UCSD-AML1 (cell line): ENCODE measurements at regions not wholly inside any gene's neighbourhood (a gene's known extent, or its start where the extent isn't known, plus 50 kb on each side); places are given as distances from the start of the nearest gene placed in this dataset.
"Not testable (repeated sequence)": the region's sequence is repeated elsewhere in the genome, so short reads cannot be mapped to it uniquely, and the experiment has no call there.

ENCODE experiments used
- DNase-seq: peaks from one replicate; lab custom pipeline; 2025; ENCODE audit not compliant: unreplicated experiment; lab: John Stamatoyannopoulos, UW

DNA sequence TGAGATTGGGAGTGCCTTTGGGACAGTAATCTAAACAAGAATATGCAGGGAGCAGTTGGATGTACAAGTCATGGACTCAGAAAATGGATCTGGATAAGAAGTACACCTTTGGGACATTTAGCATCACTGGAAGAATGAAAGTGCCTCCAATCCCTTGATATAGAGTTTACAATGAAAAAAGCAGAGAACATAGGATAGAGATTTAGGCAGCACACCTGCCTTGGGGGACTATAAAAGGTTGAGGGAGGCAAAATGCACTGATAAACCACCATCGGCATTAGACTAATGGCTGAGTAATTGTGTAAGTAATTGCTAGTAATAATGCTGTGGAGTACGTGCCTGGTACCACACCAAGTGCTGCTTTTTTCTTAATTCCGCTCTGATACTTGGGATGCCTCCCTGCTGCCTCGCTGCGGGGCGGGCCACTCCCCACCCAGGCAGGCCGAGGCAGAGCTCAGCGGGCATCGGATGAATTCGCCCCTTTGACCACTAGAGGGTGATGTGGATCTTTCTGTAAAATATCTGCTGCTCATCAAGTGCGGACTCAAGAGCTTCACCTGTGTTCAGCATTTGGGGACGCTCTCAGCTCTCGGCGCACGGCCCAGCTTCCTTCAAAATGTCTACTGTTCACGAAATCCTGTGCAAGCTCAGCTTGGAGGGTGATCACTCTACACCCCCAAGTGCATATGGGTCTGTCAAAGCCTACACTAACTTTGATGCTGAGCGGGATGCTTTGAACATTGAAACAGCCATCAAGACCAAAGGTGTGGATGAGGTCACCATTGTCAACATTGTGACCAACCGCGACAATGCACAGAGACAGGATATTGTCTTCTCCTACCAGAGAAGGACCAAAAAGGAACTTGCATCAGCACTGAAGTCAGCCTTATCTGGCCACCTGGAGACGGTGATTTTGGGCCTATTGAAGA is 99.9 kb downstream of the ANKRD18B start:
- peak; percentile 59 for DNase-seq

DNA sequence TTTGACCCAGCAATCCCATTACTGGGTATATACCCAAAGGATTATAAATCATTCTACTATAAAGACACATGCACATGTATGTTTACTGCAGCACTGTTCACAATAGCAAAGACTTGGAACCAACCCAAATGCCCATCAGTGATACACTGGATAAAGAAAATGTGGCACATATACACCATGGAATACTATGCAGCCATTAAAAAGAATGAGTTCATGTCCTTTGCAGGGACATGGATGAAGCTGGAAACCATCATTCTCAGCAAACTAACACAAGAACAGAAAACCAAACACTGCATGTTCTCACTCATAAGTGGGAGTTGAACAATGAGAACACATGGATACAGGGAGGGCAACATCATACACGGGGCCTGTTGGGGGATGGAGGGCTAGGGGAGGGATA is 104.3 kb downstream of the ANKRD18B start:
- not testable (repeated sequence) for DNase-seq

DNA sequence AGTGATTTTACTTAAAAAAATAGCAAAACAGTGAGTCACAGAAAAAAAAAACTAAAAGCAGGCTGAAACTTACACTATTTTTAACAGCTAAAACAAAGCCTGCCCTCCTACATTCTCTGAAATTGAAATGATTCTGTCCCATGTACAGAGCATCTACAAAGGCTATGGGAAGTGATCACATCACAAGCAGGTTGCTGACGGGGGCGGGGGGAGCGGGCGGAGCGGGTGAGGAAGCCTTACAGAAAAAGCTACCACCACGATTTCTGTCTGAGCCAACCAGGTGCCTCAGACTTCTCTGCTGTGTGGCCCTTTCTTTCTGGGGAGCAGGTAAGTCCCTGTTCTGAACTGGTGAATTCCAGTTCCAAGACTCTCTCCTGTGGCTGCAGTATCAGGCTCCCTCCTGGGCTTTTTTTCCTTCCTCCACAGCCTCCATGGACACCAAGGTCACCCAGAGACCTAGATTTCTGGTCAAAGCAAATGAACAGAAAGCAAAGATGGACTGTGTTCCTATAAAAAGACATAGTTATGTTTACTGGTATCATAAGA is 104.9 kb downstream of the ANKRD18B start:
- DNase-seq: no peak

GRCh38 chr9:33633636-33634035 is 109.6 kb downstream of the ANKRD18B start:
- no peak for DNase-seq

DNA sequence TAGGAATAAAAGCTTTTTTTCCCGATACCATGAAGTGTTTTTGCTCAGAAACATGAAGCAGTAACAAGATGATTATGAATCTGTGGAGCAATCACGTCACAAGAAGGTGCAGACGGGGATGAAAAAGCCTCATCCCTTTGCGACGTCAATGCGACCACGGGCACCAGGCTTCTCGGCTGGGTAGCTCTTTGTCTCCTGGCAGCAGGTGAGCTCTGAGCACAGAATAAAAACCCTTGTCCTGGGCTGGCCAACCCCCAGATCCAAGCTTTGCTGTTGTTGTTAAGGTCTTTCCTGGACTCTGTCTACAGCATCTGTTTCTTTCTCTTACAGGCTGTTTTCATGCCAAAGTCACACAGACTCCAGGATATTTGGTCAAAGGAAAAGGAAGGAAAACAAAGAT is 113.8 kb downstream of the ANKRD18B start:
- DNase-seq: no peak

GRCh38 chr9:33638391-33638915 is 114.4 kb downstream of the ANKRD18B start:
- DNase-seq: no peak

GRCh38 chr9:33645706-33646105 is 121.7 kb downstream of the ANKRD18B start:
- no peak for DNase-seq

- DNase-seq: no peak
These were observed 125.4 kb downstream of the ANKRD18B start for GRCh38 chr9:33649463-33649862.

- no peak for DNase-seq
These were observed 127.1 kb downstream of the ANKRD18B start for GRCh38 chr9:33651125-33651524.

GRCh38 chr9:33659921-33660320 is 135.4 kb upstream of the PRSS3 start:
- DNase-seq: no peak

DNA sequence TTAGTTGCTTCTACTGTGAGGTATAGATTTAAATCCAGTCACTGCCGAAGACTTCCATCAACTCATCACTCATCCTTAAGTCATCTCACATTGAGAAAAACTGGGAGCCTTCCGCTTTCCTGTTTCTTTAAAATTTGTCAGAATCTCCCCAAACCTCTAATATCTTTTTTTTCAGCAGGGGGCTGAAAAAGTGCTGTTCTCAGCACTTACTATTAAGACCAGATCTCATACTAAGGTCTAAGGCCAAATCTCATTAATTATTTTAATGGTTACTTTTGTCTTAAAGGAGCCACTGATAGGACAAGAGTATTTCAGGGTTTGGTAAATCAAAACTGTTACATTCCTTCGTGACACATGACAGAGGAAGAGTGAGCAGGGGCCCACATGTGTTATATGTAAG is 134.6 kb upstream of the PRSS3 start:
- DNase-seq: no peak

GRCh38 chr9:33661176-33661575 is 134.2 kb upstream of the PRSS3 start:
- DNase-seq: no peak

DNA sequence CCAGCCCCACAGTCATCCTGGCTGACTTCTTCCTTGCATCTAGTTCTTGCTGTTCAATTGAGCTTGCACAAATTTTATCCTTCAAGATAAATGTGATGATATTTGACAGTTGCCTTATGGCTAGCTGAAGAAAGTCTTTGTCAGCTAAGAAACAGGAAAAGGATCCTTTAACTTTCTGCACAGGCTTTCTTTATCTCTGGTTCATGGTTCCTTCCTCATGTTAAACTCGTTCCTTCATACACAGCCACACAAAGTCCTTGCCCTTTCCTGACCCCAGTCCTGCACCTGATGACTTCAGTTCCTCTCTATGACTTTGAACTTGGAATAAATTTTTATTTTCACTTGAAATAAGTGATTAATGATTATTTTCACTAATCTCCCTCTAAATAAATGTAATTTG is 132.5 kb upstream of the PRSS3 start:
- DNase-seq: no peak

GRCh38 chr9:33676194-33676745 is 119.1 kb upstream of the PRSS3 start:
- DNase-seq: not testable (repeated sequence)

GRCh38 chr9:33676746-33677505 is 118.4 kb upstream of the PRSS3 start:
- DNase-seq: no peak

DNA sequence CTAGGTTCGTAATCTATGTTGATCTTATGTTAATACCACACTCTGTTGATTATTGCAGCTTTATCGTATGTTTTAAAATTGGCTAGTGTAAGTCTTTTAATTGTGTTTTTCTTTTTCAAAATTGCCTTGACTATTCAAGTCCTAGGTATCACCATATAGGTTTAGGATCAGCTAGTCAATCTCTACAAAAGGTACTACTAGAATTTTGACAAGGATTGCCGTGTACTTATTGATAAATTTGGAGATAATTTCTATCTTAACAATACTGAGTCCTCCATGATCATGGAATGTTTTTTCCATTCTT is 117.9 kb upstream of the PRSS3 start:
- DNase-seq: no peak

DNA sequence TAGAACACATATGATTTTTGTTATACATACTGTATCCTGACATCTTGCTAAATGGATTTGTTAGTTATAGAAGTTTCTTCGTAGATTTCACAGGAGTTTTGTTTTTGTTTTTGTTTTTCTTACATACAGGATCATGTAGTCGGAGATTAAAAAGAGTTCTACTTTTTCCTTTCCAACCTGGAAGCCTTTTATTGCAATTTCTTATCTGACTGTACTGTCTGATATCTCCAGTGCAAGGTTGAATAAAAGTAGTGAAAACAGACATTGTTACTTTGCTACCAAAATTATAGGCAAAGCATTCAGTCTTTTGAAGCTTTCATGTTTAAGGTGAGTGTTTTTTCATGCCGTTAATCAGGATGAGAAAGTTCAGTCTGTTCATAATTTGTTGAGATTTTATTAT is 117.4 kb upstream of the PRSS3 start:
- no peak for DNase-seq

DNA sequence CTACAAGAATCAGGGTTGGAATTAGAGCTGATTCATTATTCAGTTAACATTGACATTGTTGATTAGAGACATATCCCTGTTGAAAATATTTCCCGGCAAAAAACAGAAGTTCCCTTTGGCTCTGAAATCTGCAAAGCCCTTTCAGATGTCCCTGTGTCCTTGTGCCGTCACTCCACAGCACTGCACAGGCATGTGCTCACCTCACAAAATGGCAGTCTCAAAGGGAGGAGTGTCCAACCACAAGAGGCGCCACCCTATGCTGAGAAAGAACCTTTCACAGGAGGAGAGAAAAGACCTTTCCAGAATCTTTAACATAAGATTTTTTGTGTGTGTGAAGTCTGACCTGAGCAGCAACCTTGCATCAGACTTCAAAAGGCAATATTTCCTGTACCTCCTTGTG is 112.8 kb upstream of the PRSS3 start:
- no peak for DNase-seq

DNA sequence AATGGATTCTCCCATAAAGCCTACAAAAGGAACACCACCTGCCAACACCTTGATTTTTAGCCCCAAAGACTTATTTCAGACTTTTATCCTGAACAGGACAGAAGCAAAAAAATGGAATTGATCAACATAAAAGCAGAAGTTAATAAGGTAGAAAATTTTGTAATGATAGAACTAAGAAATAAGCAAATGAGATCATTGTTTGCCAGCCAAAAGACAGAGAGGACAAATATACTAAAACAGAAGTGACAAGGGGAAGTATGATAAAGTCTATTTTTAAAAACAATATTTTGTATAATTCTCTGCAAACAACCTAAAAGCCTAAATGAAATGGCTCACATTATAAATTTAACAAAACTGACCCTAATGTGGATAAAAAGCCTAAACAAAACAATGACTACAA is 110.5 kb upstream of the PRSS3 start:
- no peak for DNase-seq

DNA sequence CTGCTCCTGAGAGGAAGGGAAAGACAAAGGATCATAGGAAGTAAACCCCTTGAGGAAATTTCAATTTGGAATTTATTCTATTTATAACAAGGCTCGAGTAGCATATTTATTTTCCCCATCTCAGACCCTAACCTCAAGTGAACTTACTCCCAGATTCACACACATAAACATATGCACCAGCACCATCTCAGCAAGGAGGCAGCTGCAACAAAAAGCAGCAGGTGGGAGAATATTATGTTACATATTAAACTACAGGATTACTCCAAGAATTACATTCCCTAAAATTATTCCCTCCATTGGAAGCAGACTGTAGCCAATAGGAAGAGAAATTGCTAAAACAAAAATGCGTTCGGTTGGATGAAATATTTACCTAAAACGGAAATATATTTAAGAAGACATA is 108.4 kb upstream of the PRSS3 start:
- no peak for DNase-seq

- no peak for DNase-seq
These were observed 107.6 kb upstream of the PRSS3 start for GRCh38 chr9:33687779-33688178.
